AG20443 (cell line): ENCODE measurements at regions not wholly inside any gene's neighbourhood (a gene's known extent, or its start where the extent isn't known, plus 50 kb on each side); places are given as distances from the start of the nearest gene placed in this dataset.
"Not testable (repeated sequence)": the region's sequence is repeated elsewhere in the genome, so short reads cannot be mapped to it uniquely, and the experiment has no call there.

Experiments used
- DNase-seq: peaks from one replicate; pipeline ENCODE4 v3.0.0; 2012; ENCODE audit warnings: low spot score, mixed read lengths

- no peak for DNase-seq
Measured at GRCh38 chr5:163950248-163950647, 444.8 kb downstream of the MAT2B start.

GRCh38 chr5:163951069-163951468, 445.6 kb downstream of the MAT2B start:
- no peak for DNase-seq

- DNase-seq, result no peak
Measured at GRCh38 chr5:163953901-163954300, 448.5 kb downstream of the MAT2B start.

- DNase-seq, result not testable (repeated sequence)
Measured at GRCh38 chr5:163961230-163961629, 455.8 kb downstream of the MAT2B start.

- DNase-seq, result no peak
Measured at GRCh38 chr5:163963881-163964280, 458.5 kb downstream of the MAT2B start.

GRCh38 chr5:163964671-163965070, 459.3 kb downstream of the MAT2B start:
- no peak for DNase-seq

- no peak for DNase-seq
Measured at GRCh38 chr5:163967268-163967667, 461.8 kb downstream of the MAT2B start.

- DNase-seq, result no peak
Measured at GRCh38 chr5:163968651-163969050, 463.2 kb downstream of the MAT2B start.

GRCh38 chr5:163976696-163977095, 471.3 kb downstream of the MAT2B start:
- no peak for DNase-seq

GRCh38 chr5:163978897-163979296, 473.5 kb downstream of the MAT2B start:
- no peak for DNase-seq

GRCh38 chr5:163988566-163988965, 483.1 kb downstream of the MAT2B start:
- DNase-seq, result no peak

- DNase-seq, result no peak
Measured at GRCh38 chr5:163993126-163993525, 487.7 kb downstream of the MAT2B start.

- no peak for DNase-seq
Measured at GRCh38 chr5:163995206-163995605, 489.8 kb downstream of the MAT2B start.

GRCh38 chr5:163997965-163998364, 492.5 kb downstream of the MAT2B start:
- no peak for DNase-seq

GRCh38 chr5:164000241-164000640, 494.8 kb downstream of the MAT2B start:
- DNase-seq, result no peak

- DNase-seq, result no peak
Measured at GRCh38 chr5:164000819-164001218, 495.4 kb downstream of the MAT2B start.

- no peak for DNase-seq
Measured at GRCh38 chr5:164002214-164002613, 496.8 kb downstream of the MAT2B start.

- peak; percentile 6 for DNase-seq
Measured at GRCh38 chr5:164002628-164003027, 497.2 kb downstream of the MAT2B start.

- no peak for DNase-seq
Measured at GRCh38 chr5:164005071-164005470, 499.7 kb downstream of the MAT2B start.

- no peak for DNase-seq
Measured at GRCh38 chr5:164007064-164007463, 501.6 kb downstream of the MAT2B start.

- no peak for DNase-seq
Measured at GRCh38 chr5:164009621-164010020, 504.2 kb downstream of the MAT2B start.

GRCh38 chr5:164010900-164011299, 505.5 kb downstream of the MAT2B start:
- no peak for DNase-seq

GRCh38 chr5:164012371-164012770, 507.0 kb downstream of the MAT2B start:
- no peak for DNase-seq

GRCh38 chr5:164013077-164013670, 507.8 kb downstream of the MAT2B start:
- DNase-seq, result peak; percentile 57

- DNase-seq, result no peak
Measured at GRCh38 chr5:164020116-164020515, 514.7 kb downstream of the MAT2B start.
